Prostate gland (tissue), 2 donors: ENCODE measurements at regions not wholly inside any gene's neighbourhood (a gene's known extent, or its start where the extent isn't known, plus 50 kb on each side); places are given as distances from the start of the nearest gene placed in this dataset.

ENCODE experiments used
- CTCF ChIP-seq, 4 experiments: fragments of 200-600 bp in 2 of 4; fragments of 450-650 bp in 2 of 4; sonication (generic) in 2 of 4; IDR thresholded peaks; 1 replicate in 3 of 4; 2 replicates in 1 of 4; pipeline ENCODE4 v1.5.1; 2016 to 2019; ENCODE audit warnings: antibody characterized with exemption in 4 of 4, mild to moderate bottlenecking in 2 of 4, moderate library complexity in 2 of 4
- POLR2AphosphoS5 ChIP-seq: sonication (generic); formaldehyde crosslinking; IDR thresholded peaks from one replicate; pipeline ENCODE4 v1.6.1; 2017; ENCODE audit warnings: antibody characterized with exemption

- TF ChIP-seq CTCF (IDR thresholded peaks at IDR 0.05) (no peak), POLR2AphosphoS5 (no peak)
These were observed 370.2 kb downstream of the SFMBT2 start for GRCh38 chr10:7040681-7041080.
